Gastrocnemius medialis (tissue), 4 donors: ENCODE measurements at regions not wholly inside any gene's neighbourhood (a gene's known extent, or its start where the extent isn't known, plus 50 kb on each side); places are given as distances from the start of the nearest gene placed in this dataset.

Source experiments
- ATAC-seq, 2 donors: fragments of 150-250 bp; one replicate each; pipeline ENCODE4 v1.9.1; 2016
- DNase-seq, 2 donors: peaks; one replicate each; pipeline ENCODE4 v3.0.0-alpha.2; 2019
- H3K27ac ChIP-seq, 4 donors: fragments of 200-600 bp; sonication (generic); 1 replicate in 1 of 4; 2 replicates in 3 of 4; pipeline ENCODE4 v1.5.1; 2016 to 2018; ENCODE audit warnings: mild to moderate bottlenecking in 2 of 4, moderate library complexity in 1 of 4
- H3K27me3 ChIP-seq, 3 donors: fragments of 200-600 bp; sonication (generic) in 2 of 3; 1 replicate in 1 of 3; 2 replicates in 2 of 3; pipeline versions ENCODE4 v1.5.1 to v1.6.0; 2016 to 2019; ENCODE audit warnings: mild to moderate bottlenecking in 1 of 3, moderate library complexity in 1 of 3
- H3K36me3 ChIP-seq, 2 donors: fragments of 200-600 bp; sonication (generic) in 1 of 2; one replicate each; pipeline ENCODE4 v1.5.1; 2017 to 2018
- H3K4me1 ChIP-seq, 2 donors: fragments of 200-600 bp; sonication (generic) in 1 of 2; one replicate each; pipeline ENCODE4 v1.5.1; 2016 to 2017; ENCODE audit warnings: mild to moderate bottlenecking in 2 of 2
- H3K4me3 ChIP-seq, 4 donors: fragments of 200-600 bp; sonication (generic) in 3 of 4; 1 replicate in 1 of 4; 2 replicates in 3 of 4; pipeline ENCODE4 v1.5.1; 2016 to 2019; ENCODE audit warnings: mild to moderate bottlenecking in 2 of 4
- H3K9me3 ChIP-seq, 3 donors: fragments of 200-600 bp; sonication (generic) in 2 of 3; 1 replicate in 1 of 3; 2 replicates in 2 of 3; pipeline ENCODE4 v1.5.1; 2016 to 2019
- CTCF ChIP-seq, 5 experiments: fragments of 450-650 bp in 3 of 5; fragments of 200-600 bp in 2 of 5; sonication (generic) in 2 of 5; IDR thresholded peaks in 4 of 5; conservative IDR thresholded peaks in 1 of 5; 1 replicate in 4 of 5; 2 replicates in 1 of 5; pipeline ENCODE4 v1.5.1; 2016 to 2019; ENCODE audit warnings: antibody characterized with exemption in 5 of 5, mild to moderate bottlenecking in 3 of 5, moderate library complexity in 3 of 5
- POLR2A ChIP-seq, 2 donors: fragments of 450-650 bp; IDR thresholded peaks; one replicate each; pipeline ENCODE4 v1.6.1; 2017; ENCODE audit warnings: antibody characterized with exemption in 2 of 2, mild to moderate bottlenecking in 2 of 2, moderate library complexity in 2 of 2
- in situ Hi-C, 4 donors: fragments of 200-750 bp; cut with MboI; loops; one replicate each; pipeline versions ENCODE4 v1.15.0 to v1.8.0; 2017; ENCODE audit warnings: low sequenced_read_pairs in 4 of 4
- intact Hi-C: fragments of 100-400 bp; cut with DNase I; formaldehyde crosslinking; loops from one replicate; pipeline ENCODE4 v1.15.1; 2023; ENCODE audit warnings: low total_unique reads

GRCh38 chr1:38512024-38512767 is 347.4 kb downstream of the RRAGC start:
- no peak for TF ChIP-seq POLR2A (IDR thresholded peaks at IDR 0.05)
- no peak for TF ChIP-seq CTCF (IDR thresholded peaks at IDR 0.05 in 4 of 5, conservative IDR thresholded peaks at IDR 0.05 in 1 of 5)
- Histone ChIP-seq H3K27ac (no peak overlapping the region), H3K4me1 (no peaks in the 10 kb centered on the region), H3K27me3 (peaks cover 0 to 29% (median 10%) of the 10 kb centered on the region in 3 donors), H3K4me3 (no peak overlapping the region), H3K36me3 (no peaks in the 10 kb centered on the region), H3K9me3 (no peaks in the 10 kb centered on the region)
- intact Hi-C loops, result no loop called here
- DNase-seq (no peak), ATAC-seq (no peak)
- in situ Hi-C loops, result no loop called here

- Histone ChIP-seq H3K27ac (no peak overlapping the region), H3K9me3 (no peaks in the 10 kb centered on the region), H3K4me1 (no peaks in the 10 kb centered on the region), H3K27me3 (peaks cover 4 to 31% (median 10%) of the 10 kb centered on the region in 3 donors), H3K4me3 (no peak overlapping the region), H3K36me3 (no peaks in the 10 kb centered on the region)
- TF ChIP-seq POLR2A (IDR thresholded peaks at IDR 0.05) (no peak), CTCF (IDR thresholded peaks at IDR 0.05 in 4 of 5, conservative IDR thresholded peaks at IDR 0.05 in 1 of 5) (no peak)
- no peak for ATAC-seq
- in situ Hi-C loops, result no loop called here
- intact Hi-C loops, result no loop called here
- DNase-seq, result no peak
Measured at GRCh38 chr1:38508232-38508631, 351.3 kb downstream of the RRAGC start.

GRCh38 chr1:38507563-38507962 is 352.0 kb downstream of the RRAGC start:
- no peak overlapping the region for H3K4me3 ChIP-seq
- in situ Hi-C loops, result no loop called here
- ATAC-seq (no peak), DNase-seq (no peak)
- intact Hi-C loops, result no loop called here
- TF ChIP-seq POLR2A (IDR thresholded peaks at IDR 0.05), result no peak
- no peak for TF ChIP-seq CTCF (IDR thresholded peaks at IDR 0.05 in 4 of 5, conservative IDR thresholded peaks at IDR 0.05 in 1 of 5)
- no peaks in the 10 kb centered on the region for H3K36me3 ChIP-seq
- H3K4me1 ChIP-seq, result no peaks in the 10 kb centered on the region
- H3K9me3 ChIP-seq, result no peaks in the 10 kb centered on the region
- peaks cover 4 to 27% (median 10%) of the 10 kb centered on the region in 3 donors for H3K27me3 ChIP-seq
- H3K27ac ChIP-seq, result no peak overlapping the region

- Histone ChIP-seq H3K4me3 (no peak overlapping the region), H3K36me3 (no peaks in the 10 kb centered on the region), H3K4me1 (no peaks in the 10 kb centered on the region), H3K27ac (no peak overlapping the region), H3K9me3 (no peaks in the 10 kb centered on the region), H3K27me3 (peaks cover 3 to 17% (median 4%) of the 10 kb centered on the region in 3 donors)
- no peak for TF ChIP-seq POLR2A (IDR thresholded peaks at IDR 0.05)
- TF ChIP-seq CTCF (IDR thresholded peaks at IDR 0.05 in 4 of 5, conservative IDR thresholded peaks at IDR 0.05 in 1 of 5), result no peak
- ATAC-seq (no peak), DNase-seq (no peak)
- in situ Hi-C loops (no loop called here), intact Hi-C loops (no loop called here)
Measured at GRCh38 chr1:38505944-38506343, 353.6 kb downstream of the RRAGC start.

GRCh38 chr1:38502758-38503157 is 356.8 kb downstream of the RRAGC start:
- intact Hi-C loops (no loop called here), in situ Hi-C loops (no loop called here)
- Histone ChIP-seq H3K36me3 (no peaks in the 10 kb centered on the region), H3K9me3 (no peaks in the 10 kb centered on the region), H3K27ac (no peak overlapping the region), H3K27me3 (peaks cover 0 to 6% (median 4%) of the 10 kb centered on the region in 3 donors), H3K4me3 (no peak overlapping the region), H3K4me1 (no peaks in the 10 kb centered on the region)
- ATAC-seq (no peak), DNase-seq (no peak)
- TF ChIP-seq CTCF (IDR thresholded peaks at IDR 0.05 in 4 of 5, conservative IDR thresholded peaks at IDR 0.05 in 1 of 5) (no peak), POLR2A (IDR thresholded peaks at IDR 0.05) (no peak)
